ENCODE measurements at regions not wholly inside any gene's neighbourhood (a gene's known extent, or its start where the extent isn't known, plus 50 kb on each side); places are given as distances from the start of the nearest gene placed in this dataset.

DNA sequence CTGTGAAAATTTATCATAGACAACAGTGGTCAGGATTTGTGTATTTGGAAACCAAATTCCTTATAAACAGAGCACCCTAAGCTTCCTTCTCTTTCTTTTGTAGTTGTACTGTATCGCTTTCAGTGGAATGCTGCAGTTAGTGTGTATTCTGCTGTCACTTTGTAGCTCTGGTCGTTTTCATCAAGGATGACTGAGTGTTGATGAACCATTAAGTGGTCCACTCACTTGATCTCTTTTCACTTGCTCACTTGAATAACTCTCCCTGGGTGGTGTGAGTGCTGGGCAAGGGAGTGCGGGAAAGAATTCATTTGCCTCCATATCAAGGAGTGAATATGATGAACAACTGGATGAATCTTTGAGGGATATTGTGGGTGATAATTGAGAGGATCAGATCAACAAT, 1225.7 kb upstream of the WWC1 start:
- Histone ChIP-seq H3K4me2 (ENCODE audit: unreplicated experiment) (no peak overlapping the region), H3K36me3 (ENCODE audit: low read depth) (no peaks in the 10 kb centered on the region), H3K4me1 (ENCODE audit: insufficient read depth) (no peaks in the 10 kb centered on the region), H3K9ac (no peak overlapping the region), H3K27me3 (replicated peaks; ENCODE audit: insufficient read depth) (no peaks in the 10 kb centered on the region), H3F3A (ENCODE audit: insufficient read depth) (no peaks in the 10 kb centered on the region), H3K9me2 (ENCODE audit: insufficient read depth) (no peaks in the 10 kb centered on the region), H2AFZ (no peak overlapping the region), H3K4me3 (no peak overlapping the region), H3K9me3 (ENCODE audit: low read depth) (peaks cover 2% of the 10 kb centered on the region), H3K79me2 (ENCODE audit: insufficient read depth) (no peaks in the 10 kb centered on the region), H4K20me1 (ENCODE audit: insufficient read depth) (no peaks in the 10 kb centered on the region), H3K27ac (no peak overlapping the region)
- no peak for DNase-seq
- WGBS, 2 experiments (ENCODE audit: low coverage in 1 of 2, low lambda C conversion rate in 2 of 2, missing lambda C conversion rate in 2 of 2): 6 to 15% methylated on average over 3 of the region's 3 CpGs
- TF ChIP-seq EZH2 (IDR thresholded peaks at IDR 0.05; ENCODE audit: insufficient read depth, poor library complexity, severe bottlenecking) (no peak), EZH2phosphoT487 (IDR thresholded peaks at IDR 0.05; ENCODE audit: insufficient read depth, low read depth) (no peak)
- in situ Hi-C loops (cut with MboI): no loop called here

GRCh38 chr5:167071981-167072610, 1219.3 kb upstream of the WWC1 start:
- TF ChIP-seq EZH2 (IDR thresholded peaks at IDR 0.05; ENCODE audit: insufficient read depth, poor library complexity, severe bottlenecking) (no peak), EZH2phosphoT487 (IDR thresholded peaks at IDR 0.05; ENCODE audit: insufficient read depth, low read depth) (no peak)
- H3K4me2 ChIP-seq (ENCODE audit: unreplicated experiment): no peak overlapping the region
- H2AFZ ChIP-seq: no peak overlapping the region
- H3K79me2 ChIP-seq (ENCODE audit: insufficient read depth): no peaks in the 10 kb centered on the region
- in situ Hi-C loops (cut with MboI): no loop called here
- no peak overlapping the region for H3K9ac ChIP-seq
- H3K9me3 ChIP-seq (ENCODE audit: low read depth): no peaks in the 10 kb centered on the region
- no peaks in the 10 kb centered on the region for H3F3A ChIP-seq (ENCODE audit: insufficient read depth)
- no peak overlapping the region for H3K27ac ChIP-seq
- DNase-seq: peak; percentile 3
- no peaks in the 10 kb centered on the region for H3K4me1 ChIP-seq (ENCODE audit: insufficient read depth)
- no peaks in the 10 kb centered on the region for H4K20me1 ChIP-seq (ENCODE audit: insufficient read depth)
- no peaks in the 10 kb centered on the region for H3K27me3 ChIP-seq (replicated peaks; ENCODE audit: insufficient read depth)
- no peak overlapping the region for H3K4me3 ChIP-seq
- H3K9me2 ChIP-seq (ENCODE audit: insufficient read depth): no peaks in the 10 kb centered on the region
- no peaks in the 10 kb centered on the region for H3K36me3 ChIP-seq (ENCODE audit: low read depth)
- 4 to 7% methylated on average over 5 of the region's 5 CpGs for WGBS, 2 experiments (ENCODE audit: low coverage in 1 of 2, low lambda C conversion rate in 2 of 2, missing lambda C conversion rate in 2 of 2)

- Histone ChIP-seq H2AFZ (no peak overlapping the region), H3K4me1 (ENCODE audit: insufficient read depth) (no peaks in the 10 kb centered on the region), H3K4me3 (no peak overlapping the region), H3K4me2 (ENCODE audit: unreplicated experiment) (no peak overlapping the region), H3F3A (ENCODE audit: insufficient read depth) (no peaks in the 10 kb centered on the region), H3K9me2 (ENCODE audit: insufficient read depth) (no peaks in the 10 kb centered on the region), H3K79me2 (ENCODE audit: insufficient read depth) (no peaks in the 10 kb centered on the region), H3K27ac (no peak overlapping the region), H4K20me1 (ENCODE audit: insufficient read depth) (no peaks in the 10 kb centered on the region), H3K9ac (no peak overlapping the region), H3K9me3 (ENCODE audit: low read depth) (no peaks in the 10 kb centered on the region), H3K27me3 (replicated peaks; ENCODE audit: insufficient read depth) (no peaks in the 10 kb centered on the region), H3K36me3 (ENCODE audit: low read depth) (no peaks in the 10 kb centered on the region)
- in situ Hi-C loops (cut with MboI): no loop called here
- WGBS, 2 experiments (ENCODE audit: low coverage in 1 of 2, low lambda C conversion rate in 2 of 2, missing lambda C conversion rate in 2 of 2): 5 to 8% methylated on average over 4 of the region's 4 CpGs
- DNase-seq: no peak
- no peak for TF ChIP-seq EZH2 (IDR thresholded peaks at IDR 0.05; ENCODE audit: insufficient read depth, poor library complexity, severe bottlenecking)
- no peak for TF ChIP-seq EZH2phosphoT487 (IDR thresholded peaks at IDR 0.05; ENCODE audit: insufficient read depth, low read depth)
These were observed 1209.9 kb upstream of the WWC1 start for GRCh38 chr5:167081561-167081960.

DNA sequence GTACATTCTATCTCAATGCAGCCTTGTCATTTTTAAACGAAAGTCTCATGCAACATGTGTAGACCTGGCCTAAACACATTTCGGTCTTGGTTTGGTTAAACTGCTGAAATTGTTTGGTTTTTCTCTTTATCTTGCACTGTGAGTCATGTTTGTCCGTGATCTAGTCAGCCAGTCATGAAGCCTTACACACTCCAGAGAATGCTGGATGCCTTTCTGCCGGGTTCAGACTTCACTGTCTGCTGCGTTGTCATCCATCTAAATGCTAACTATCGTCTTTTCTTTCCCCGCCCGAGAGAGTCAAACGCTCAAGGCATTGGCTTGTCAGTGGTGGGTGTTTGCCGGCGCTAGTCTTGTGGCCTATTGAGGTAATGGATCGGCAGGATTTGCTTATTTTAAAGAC, 1194.6 kb upstream of the WWC1 start:
- in situ Hi-C loops (cut with MboI): no loop called here
- H3K27me3 ChIP-seq (replicated peaks; ENCODE audit: insufficient read depth): no peaks in the 10 kb centered on the region
- H2AFZ ChIP-seq: no peak overlapping the region
- no peaks in the 10 kb centered on the region for H4K20me1 ChIP-seq (ENCODE audit: insufficient read depth)
- no peaks in the 10 kb centered on the region for H3F3A ChIP-seq (ENCODE audit: insufficient read depth)
- no peak overlapping the region for H3K4me3 ChIP-seq
- no peaks in the 10 kb centered on the region for H3K79me2 ChIP-seq (ENCODE audit: insufficient read depth)
- WGBS, 2 experiments (ENCODE audit: low coverage in 1 of 2, low lambda C conversion rate in 2 of 2, missing lambda C conversion rate in 2 of 2): 48 to 50% methylated on average over 12 of the region's 12 CpGs
- H3K9me2 ChIP-seq (ENCODE audit: insufficient read depth): no peaks in the 10 kb centered on the region
- H3K27ac ChIP-seq: no peak overlapping the region
- H3K4me1 ChIP-seq (ENCODE audit: insufficient read depth): no peaks in the 10 kb centered on the region
- no peaks in the 10 kb centered on the region for H3K9me3 ChIP-seq (ENCODE audit: low read depth)
- no peak overlapping the region for H3K4me2 ChIP-seq (ENCODE audit: unreplicated experiment)
- H3K9ac ChIP-seq: no peak overlapping the region
- TF ChIP-seq EZH2 (IDR thresholded peaks at IDR 0.05; ENCODE audit: insufficient read depth, poor library complexity, severe bottlenecking) (no peak), EZH2phosphoT487 (IDR thresholded peaks at IDR 0.05; ENCODE audit: insufficient read depth, low read depth) (no peak)
- DNase-seq: no peak
- no peaks in the 10 kb centered on the region for H3K36me3 ChIP-seq (ENCODE audit: low read depth)

DNA sequence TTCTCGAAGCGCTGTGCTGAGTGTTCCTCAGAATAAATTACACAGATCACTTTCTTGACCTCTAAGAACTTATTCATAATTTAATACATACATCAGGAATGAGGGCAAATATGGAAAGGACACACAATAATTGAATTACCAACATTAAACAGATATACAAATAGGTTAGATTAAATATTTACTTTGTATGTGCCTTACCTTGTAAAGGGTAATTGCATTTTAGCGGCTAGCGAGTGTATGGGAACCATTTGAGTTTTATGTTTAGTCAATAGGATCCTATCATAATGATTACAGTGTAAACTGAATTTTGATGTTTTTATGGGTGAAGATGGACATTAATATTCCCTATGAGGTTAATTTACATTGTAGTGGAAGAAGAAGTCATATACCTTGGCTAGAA, 1187.1 kb upstream of the WWC1 start:
- H4K20me1 ChIP-seq (ENCODE audit: insufficient read depth): no peaks in the 10 kb centered on the region
- no peaks in the 10 kb centered on the region for H3K4me1 ChIP-seq (ENCODE audit: insufficient read depth)
- H3K9me3 ChIP-seq (ENCODE audit: low read depth): no peaks in the 10 kb centered on the region
- no peaks in the 10 kb centered on the region for H3K9me2 ChIP-seq (ENCODE audit: insufficient read depth)
- 38 to 51% methylated on average over 4 of the region's 4 CpGs for WGBS, 2 experiments (ENCODE audit: low coverage in 1 of 2, low lambda C conversion rate in 2 of 2, missing lambda C conversion rate in 2 of 2)
- DNase-seq: no peak
- no peak overlapping the region for H3K9ac ChIP-seq
- no peaks in the 10 kb centered on the region for H3K36me3 ChIP-seq (ENCODE audit: low read depth)
- no peak overlapping the region for H3K27ac ChIP-seq
- H2AFZ ChIP-seq: no peak overlapping the region
- H3K79me2 ChIP-seq (ENCODE audit: insufficient read depth): no peaks in the 10 kb centered on the region
- no peak overlapping the region for H3K4me2 ChIP-seq (ENCODE audit: unreplicated experiment)
- TF ChIP-seq EZH2phosphoT487 (IDR thresholded peaks at IDR 0.05; ENCODE audit: insufficient read depth, low read depth) (no peak), EZH2 (IDR thresholded peaks at IDR 0.05; ENCODE audit: insufficient read depth, poor library complexity, severe bottlenecking) (no peak)
- no peaks in the 10 kb centered on the region for H3F3A ChIP-seq (ENCODE audit: insufficient read depth)
- H3K4me3 ChIP-seq: no peak overlapping the region
- H3K27me3 ChIP-seq (replicated peaks; ENCODE audit: insufficient read depth): no peaks in the 10 kb centered on the region
- in situ Hi-C loops (cut with MboI): no loop called here
